GM23338 (cell line): ENCODE measurements at regions not wholly inside any gene's neighbourhood (a gene's known extent, or its start where the extent isn't known, plus 50 kb on each side); places are given as distances from the start of the nearest gene placed in this dataset.

Source experiments
- ATAC-seq: fragments of 200-7000 bp; cut with Tn5 transposase; 3 replicates; pipeline ENCODE4 v1.9.1; 2020
- DNase-seq: peaks from one replicate; pipeline ENCODE4 v3.0.0-alpha.2; 2015; ENCODE audit warnings: low spot score
- H2AFZ ChIP-seq: fragments of 200-600 bp; sonication (generic); 2 replicates; pipeline ENCODE4 v1.8.0; 2016; ENCODE audit warnings: antibody characterized with exemption, mild to moderate bottlenecking, moderate library complexity
- H3F3A ChIP-seq: fragments of 200-600 bp; sonication (generic); replicated peaks from 2 replicates; pipeline ENCODE4 v1.8.0; 2017; ENCODE audit warnings: antibody characterized with exemption, mixed run types, low read depth
- H3K27ac ChIP-seq: fragments of 200-600 bp; sonication (generic); 2 replicates; pipeline ENCODE4 v1.6.1; 2016; ENCODE audit warnings: low read depth
- H3K27me3 ChIP-seq: fragments of 200-600 bp; sonication (generic); 2 replicates; pipeline ENCODE4 v1.8.0; 2016; ENCODE audit warnings: mild to moderate bottlenecking, mixed run types, moderate library complexity; ENCODE audit not compliant: insufficient read depth
- H3K36me3 ChIP-seq: fragments of 200-600 bp; sonication (generic); 2 replicates; pipeline ENCODE4 v1.8.0; 2016; ENCODE audit warnings: mild to moderate bottlenecking; ENCODE audit not compliant: insufficient read depth
- H3K4me1 ChIP-seq: fragments of 200-600 bp; sonication (generic); 2 replicates; pipeline ENCODE4 v1.8.0; 2016; ENCODE audit warnings: mild to moderate bottlenecking, moderate library complexity; ENCODE audit not compliant: insufficient read depth
- H3K4me2 ChIP-seq: fragments of 200-600 bp; sonication (generic); 2 replicates; pipeline ENCODE4 v1.7.1; 2017; ENCODE audit warnings: mixed run types
- H3K4me3 ChIP-seq: fragments of 200-600 bp; sonication (generic); 2 replicates; pipeline ENCODE4 v1.6.1; 2016; ENCODE audit warnings: mixed run types
- H3K79me2 ChIP-seq: fragments of 200-600 bp; sonication (generic); replicated peaks from 2 replicates; pipeline ENCODE4 v1.8.0; 2017; ENCODE audit warnings: mild to moderate bottlenecking; ENCODE audit not compliant: insufficient read depth
- H3K9me2 ChIP-seq: fragments of 200-600 bp; sonication (generic); 2 replicates; pipeline ENCODE4 v1.8.0; 2017; ENCODE audit not compliant: insufficient read depth
- H4K20me1 ChIP-seq: fragments of 200-600 bp; sonication (generic); replicated peaks from 2 replicates; pipeline ENCODE4 v1.8.0; 2017; ENCODE audit warnings: mild to moderate bottlenecking; ENCODE audit not compliant: insufficient read depth
- H3K27ac Mint-ChIP-seq: 2 replicates; pipeline ENCODE4 v1.8.0; 2020; ENCODE audit warnings: inconsistent platforms, mild to moderate bottlenecking, moderate library complexity, mixed read lengths
- H3K27me3 Mint-ChIP-seq: 3 replicates; pipeline ENCODE4 v1.8.0; 2022; ENCODE audit warnings: low read depth, mild to moderate bottlenecking, moderate library complexity, mixed read lengths, inconsistent platforms; ENCODE audit not compliant: insufficient read depth, poor library complexity
- H3K36me3 Mint-ChIP-seq: 3 replicates; pipeline ENCODE4 v1.8.0; 2021; ENCODE audit warnings: low read depth, mild to moderate bottlenecking, inconsistent platforms, moderate library complexity, mixed read lengths
- H3K4me1 Mint-ChIP-seq: 3 replicates; pipeline ENCODE4 v1.8.0; 2020; ENCODE audit warnings: mild to moderate bottlenecking, inconsistent platforms, mixed read lengths
- H3K4me3 Mint-ChIP-seq: 3 replicates; pipeline ENCODE4 v1.8.0; 2021; ENCODE audit warnings: moderate library complexity, mild to moderate bottlenecking, inconsistent platforms, mixed read lengths
- H3K9me3 Mint-ChIP-seq: 3 replicates; pipeline ENCODE4 v1.8.0; 2020; ENCODE audit warnings: moderate library complexity, mild to moderate bottlenecking, inconsistent platforms, mixed read lengths
- CREB1 ChIP-seq: fragments of 250-450 bp; sonication (Bioruptor Pico); IDR thresholded peaks from 2 replicates; pipeline ENCODE4 v1.5.0; 2020; ENCODE audit warnings: low read depth, mild to moderate bottlenecking, moderate library complexity
- EZH2 ChIP-seq: fragments of 200-600 bp; sonication (generic); IDR thresholded peaks from one replicate; pipeline ENCODE4 v1.8.0; 2017; ENCODE audit warnings: antibody characterized with exemption, mild to moderate bottlenecking, low read depth; ENCODE audit not compliant: unreplicated experiment
- EZH2phosphoT487 ChIP-seq: fragments of 200-600 bp; sonication (generic); IDR thresholded peaks from one replicate; pipeline ENCODE4 v1.8.1; 2018; ENCODE audit warnings: antibody characterized with exemption; ENCODE audit not compliant: unreplicated experiment
- JUNB ChIP-seq: IDR thresholded peaks from one replicate; pipeline ENCODE4 v1.6.1; 2016; ENCODE audit warnings: antibody characterized with exemption; ENCODE audit not compliant: unreplicated experiment
- POLR2AphosphoS5 ChIP-seq: IDR thresholded peaks from 2 replicates; pipeline ENCODE4 v1.6.1; 2016; ENCODE audit warnings: antibody characterized with exemption, low read depth
- STAT1 ChIP-seq: IDR thresholded peaks from one replicate; pipeline ENCODE4 v1.6.1; 2016; ENCODE audit warnings: antibody characterized with exemption; ENCODE audit not compliant: unreplicated experiment
- ZNF114 ChIP-seq: fragments of 250-450 bp; sonication (Bioruptor Pico); IDR thresholded peaks from 2 replicates; pipeline ENCODE4 v1.5.0; 2020; ENCODE audit warnings: mild to moderate bottlenecking, moderate library complexity
- ZNF331 ChIP-seq: fragments of 250-450 bp; sonication (Bioruptor Pico); IDR thresholded peaks from 2 replicates; pipeline ENCODE4 v1.5.0; 2020; ENCODE audit warnings: low read depth, mild to moderate bottlenecking, moderate library complexity
- TF ChIP-seq, protein P1 (sequence below): fragments of 250-450 bp; sonication (Bioruptor Pico); IDR thresholded peaks from 2 replicates; pipeline ENCODE4 v1.5.0; 2020; ENCODE audit warnings: mild to moderate bottlenecking, moderate library complexity
- TF ChIP-seq, protein P2 (sequence below): IDR thresholded peaks from 2 replicates; pipeline ENCODE4 v1.6.1; 2016; ENCODE audit warnings: antibody characterized with exemption
- TF ChIP-seq, protein P3 (sequence below): IDR thresholded peaks from one replicate; pipeline ENCODE4 v1.6.1; 2018; ENCODE audit warnings: antibody characterized with exemption; ENCODE audit not compliant: unreplicated experiment
- TF ChIP-seq, protein P4 (sequence below), 2 experiments: fragments of 200-600 bp in 1 of 2; sonication (generic) in 1 of 2; conservative IDR thresholded peaks; 2 replicates each; pipeline versions ENCODE4 v1.5.1 to v1.6.1; 2016 to 2017; ENCODE audit warnings: antibody characterized with exemption in 2 of 2, low read depth in 2 of 2, mild to moderate bottlenecking in 2 of 2, moderate library complexity in 1 of 2

DNA sequence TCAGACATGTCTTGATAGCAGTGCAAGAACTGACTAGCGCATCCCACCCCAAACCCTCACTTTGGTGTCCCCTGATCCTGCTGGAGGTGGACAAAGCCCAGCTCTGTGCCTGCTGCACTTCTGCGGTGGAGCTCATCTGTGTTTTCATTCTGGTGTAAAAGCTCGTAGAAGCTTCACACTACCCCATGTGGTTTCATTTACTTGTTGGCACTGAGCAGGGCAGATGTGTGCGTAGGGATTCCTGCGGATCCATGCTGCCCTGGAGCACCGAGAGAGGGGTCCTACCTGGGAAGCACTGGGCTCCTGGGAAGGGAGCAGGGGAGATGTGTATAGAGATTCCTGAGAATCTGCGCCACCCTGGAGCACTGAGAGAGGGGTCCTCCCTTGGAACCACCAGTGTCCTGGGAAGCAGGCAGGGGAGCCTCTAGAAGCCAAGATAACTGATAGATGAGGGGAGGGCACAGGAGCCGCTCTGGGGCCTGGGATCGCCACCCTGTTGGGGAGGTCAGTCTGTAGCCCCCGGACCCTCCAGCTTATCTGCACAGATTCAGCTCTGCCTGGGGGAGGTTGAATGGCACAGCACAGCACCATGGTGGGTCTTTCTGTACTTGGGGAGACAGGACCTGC is 106.9 kb upstream of the OTOS start:
- H3K27me3 ChIP-seq, result no peaks in the 10 kb centered on the region
- no peak overlapping the region for H2AFZ ChIP-seq
- H3F3A ChIP-seq, result no peaks in the 10 kb centered on the region
- H3K4me2 ChIP-seq, result no peak overlapping the region
- TF ChIP-seq ZNF114 (CRISPR knock-in tag), result no peak
- no peak for TF ChIP-seq EZH2phosphoT487
- no peak for TF ChIP-seq ZNF331 (CRISPR knock-in tag)
- TF ChIP-seq EZH2, result no peak
- TF ChIP-seq JUNB, result no peak
- no peak for TF ChIP-seq STAT1
- TF ChIP-seq CREB1 (CRISPR knock-in tag), result no peak
- TF ChIP-seq, protein P1, sequence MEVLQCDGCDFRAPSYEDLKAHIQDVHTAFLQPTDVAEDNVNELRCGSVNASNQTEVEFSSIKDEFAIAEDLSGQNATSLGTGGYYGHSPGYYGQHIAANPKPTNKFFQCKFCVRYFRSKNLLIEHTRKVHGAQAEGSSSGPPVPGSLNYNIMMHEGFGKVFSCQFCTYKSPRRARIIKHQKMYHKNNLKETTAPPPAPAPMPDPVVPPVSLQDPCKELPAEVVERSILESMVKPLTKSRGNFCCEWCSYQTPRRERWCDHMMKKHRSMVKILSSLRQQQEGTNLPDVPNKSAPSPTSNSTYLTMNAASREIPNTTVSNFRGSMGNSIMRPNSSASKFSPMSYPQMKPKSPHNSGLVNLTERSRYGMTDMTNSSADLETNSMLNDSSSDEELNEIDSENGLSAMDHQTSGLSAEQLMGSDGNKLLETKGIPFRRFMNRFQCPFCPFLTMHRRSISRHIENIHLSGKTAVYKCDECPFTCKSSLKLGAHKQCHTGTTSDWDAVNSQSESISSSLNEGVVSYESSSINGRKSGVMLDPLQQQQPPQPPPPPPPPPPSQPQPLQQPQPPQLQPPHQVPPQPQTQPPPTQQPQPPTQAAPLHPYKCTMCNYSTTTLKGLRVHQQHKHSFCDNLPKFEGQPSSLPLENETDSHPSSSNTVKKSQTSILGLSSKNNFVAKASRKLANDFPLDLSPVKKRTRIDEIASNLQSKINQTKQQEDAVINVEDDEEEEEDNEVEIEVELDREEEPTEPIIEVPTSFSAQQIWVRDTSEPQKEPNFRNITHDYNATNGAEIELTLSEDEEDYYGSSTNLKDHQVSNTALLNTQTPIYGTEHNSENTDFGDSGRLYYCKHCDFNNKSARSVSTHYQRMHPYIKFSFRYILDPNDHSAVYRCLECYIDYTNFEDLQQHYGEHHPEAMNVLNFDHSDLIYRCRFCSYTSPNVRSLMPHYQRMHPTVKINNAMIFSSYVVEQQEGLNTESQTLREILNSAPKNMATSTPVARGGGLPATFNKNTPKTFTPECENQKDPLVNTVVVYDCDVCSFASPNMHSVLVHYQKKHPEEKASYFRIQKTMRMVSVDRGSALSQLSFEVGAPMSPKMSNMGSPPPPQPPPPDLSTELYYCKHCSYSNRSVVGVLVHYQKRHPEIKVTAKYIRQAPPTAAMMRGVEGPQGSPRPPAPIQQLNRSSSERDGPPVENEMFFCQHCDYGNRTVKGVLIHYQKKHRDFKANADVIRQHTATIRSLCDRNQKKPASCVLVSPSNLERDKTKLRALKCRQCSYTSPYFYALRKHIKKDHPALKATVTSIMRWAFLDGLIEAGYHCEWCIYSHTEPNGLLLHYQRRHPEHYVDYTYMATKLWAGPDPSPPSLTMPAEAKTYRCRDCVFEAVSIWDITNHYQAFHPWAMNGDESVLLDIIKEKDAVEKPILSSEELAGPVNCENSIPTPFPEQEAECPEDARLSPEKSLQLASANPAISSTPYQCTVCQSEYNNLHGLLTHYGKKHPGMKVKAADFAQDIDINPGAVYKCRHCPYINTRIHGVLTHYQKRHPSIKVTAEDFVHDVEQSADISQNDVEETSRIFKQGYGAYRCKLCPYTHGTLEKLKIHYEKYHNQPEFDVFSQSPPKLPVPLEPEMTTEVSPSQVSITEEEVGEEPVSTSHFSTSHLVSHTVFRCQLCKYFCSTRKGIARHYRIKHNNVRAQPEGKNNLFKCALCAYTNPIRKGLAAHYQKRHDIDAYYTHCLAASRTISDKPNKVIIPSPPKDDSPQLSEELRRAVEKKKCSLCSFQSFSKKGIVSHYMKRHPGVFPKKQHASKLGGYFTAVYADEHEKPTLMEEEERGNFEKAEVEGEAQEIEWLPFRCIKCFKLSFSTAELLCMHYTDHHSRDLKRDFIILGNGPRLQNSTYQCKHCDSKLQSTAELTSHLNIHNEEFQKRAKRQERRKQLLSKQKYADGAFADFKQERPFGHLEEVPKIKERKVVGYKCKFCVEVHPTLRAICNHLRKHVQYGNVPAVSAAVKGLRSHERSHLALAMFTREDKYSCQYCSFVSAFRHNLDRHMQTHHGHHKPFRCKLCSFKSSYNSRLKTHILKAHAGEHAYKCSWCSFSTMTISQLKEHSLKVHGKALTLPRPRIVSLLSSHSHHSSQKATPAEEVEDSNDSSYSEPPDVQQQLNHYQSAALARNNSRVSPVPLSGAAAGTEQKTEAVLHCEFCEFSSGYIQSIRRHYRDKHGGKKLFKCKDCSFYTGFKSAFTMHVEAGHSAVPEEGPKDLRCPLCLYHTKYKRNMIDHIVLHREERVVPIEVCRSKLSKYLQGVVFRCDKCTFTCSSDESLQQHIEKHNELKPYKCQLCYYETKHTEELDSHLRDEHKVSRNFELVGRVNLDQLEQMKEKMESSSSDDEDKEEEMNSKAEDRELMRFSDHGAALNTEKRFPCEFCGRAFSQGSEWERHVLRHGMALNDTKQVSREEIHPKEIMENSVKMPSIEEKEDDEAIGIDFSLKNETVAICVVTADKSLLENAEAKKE (CRISPR knock-in tag), result no peak
- TF ChIP-seq, protein P2, sequence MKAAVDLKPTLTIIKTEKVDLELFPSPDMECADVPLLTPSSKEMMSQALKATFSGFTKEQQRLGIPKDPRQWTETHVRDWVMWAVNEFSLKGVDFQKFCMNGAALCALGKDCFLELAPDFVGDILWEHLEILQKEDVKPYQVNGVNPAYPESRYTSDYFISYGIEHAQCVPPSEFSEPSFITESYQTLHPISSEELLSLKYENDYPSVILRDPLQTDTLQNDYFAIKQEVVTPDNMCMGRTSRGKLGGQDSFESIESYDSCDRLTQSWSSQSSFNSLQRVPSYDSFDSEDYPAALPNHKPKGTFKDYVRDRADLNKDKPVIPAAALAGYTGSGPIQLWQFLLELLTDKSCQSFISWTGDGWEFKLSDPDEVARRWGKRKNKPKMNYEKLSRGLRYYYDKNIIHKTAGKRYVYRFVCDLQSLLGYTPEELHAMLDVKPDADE, result no peak
- TF ChIP-seq, protein P3, sequence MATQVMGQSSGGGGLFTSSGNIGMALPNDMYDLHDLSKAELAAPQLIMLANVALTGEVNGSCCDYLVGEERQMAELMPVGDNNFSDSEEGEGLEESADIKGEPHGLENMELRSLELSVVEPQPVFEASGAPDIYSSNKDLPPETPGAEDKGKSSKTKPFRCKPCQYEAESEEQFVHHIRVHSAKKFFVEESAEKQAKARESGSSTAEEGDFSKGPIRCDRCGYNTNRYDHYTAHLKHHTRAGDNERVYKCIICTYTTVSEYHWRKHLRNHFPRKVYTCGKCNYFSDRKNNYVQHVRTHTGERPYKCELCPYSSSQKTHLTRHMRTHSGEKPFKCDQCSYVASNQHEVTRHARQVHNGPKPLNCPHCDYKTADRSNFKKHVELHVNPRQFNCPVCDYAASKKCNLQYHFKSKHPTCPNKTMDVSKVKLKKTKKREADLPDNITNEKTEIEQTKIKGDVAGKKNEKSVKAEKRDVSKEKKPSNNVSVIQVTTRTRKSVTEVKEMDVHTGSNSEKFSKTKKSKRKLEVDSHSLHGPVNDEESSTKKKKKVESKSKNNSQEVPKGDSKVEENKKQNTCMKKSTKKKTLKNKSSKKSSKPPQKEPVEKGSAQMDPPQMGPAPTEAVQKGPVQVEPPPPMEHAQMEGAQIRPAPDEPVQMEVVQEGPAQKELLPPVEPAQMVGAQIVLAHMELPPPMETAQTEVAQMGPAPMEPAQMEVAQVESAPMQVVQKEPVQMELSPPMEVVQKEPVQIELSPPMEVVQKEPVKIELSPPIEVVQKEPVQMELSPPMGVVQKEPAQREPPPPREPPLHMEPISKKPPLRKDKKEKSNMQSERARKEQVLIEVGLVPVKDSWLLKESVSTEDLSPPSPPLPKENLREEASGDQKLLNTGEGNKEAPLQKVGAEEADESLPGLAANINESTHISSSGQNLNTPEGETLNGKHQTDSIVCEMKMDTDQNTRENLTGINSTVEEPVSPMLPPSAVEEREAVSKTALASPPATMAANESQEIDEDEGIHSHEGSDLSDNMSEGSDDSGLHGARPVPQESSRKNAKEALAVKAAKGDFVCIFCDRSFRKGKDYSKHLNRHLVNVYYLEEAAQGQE, result no peak
- TF ChIP-seq, protein P4, sequence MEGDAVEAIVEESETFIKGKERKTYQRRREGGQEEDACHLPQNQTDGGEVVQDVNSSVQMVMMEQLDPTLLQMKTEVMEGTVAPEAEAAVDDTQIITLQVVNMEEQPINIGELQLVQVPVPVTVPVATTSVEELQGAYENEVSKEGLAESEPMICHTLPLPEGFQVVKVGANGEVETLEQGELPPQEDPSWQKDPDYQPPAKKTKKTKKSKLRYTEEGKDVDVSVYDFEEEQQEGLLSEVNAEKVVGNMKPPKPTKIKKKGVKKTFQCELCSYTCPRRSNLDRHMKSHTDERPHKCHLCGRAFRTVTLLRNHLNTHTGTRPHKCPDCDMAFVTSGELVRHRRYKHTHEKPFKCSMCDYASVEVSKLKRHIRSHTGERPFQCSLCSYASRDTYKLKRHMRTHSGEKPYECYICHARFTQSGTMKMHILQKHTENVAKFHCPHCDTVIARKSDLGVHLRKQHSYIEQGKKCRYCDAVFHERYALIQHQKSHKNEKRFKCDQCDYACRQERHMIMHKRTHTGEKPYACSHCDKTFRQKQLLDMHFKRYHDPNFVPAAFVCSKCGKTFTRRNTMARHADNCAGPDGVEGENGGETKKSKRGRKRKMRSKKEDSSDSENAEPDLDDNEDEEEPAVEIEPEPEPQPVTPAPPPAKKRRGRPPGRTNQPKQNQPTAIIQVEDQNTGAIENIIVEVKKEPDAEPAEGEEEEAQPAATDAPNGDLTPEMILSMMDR (conservative IDR thresholded peaks at IDR 0.05; ENCODE audit: low read depth in 2 of 2), result no peak
- no peak for TF ChIP-seq POLR2AphosphoS5
- Mint-ChIP-seq H3K27me3 (peaks cover 5% of the 10 kb centered on the region), H3K4me1 (peaks cover 3% of the 10 kb centered on the region), H3K9me3 (no peaks in the 10 kb centered on the region), H3K36me3 (no peaks in the 10 kb centered on the region), H3K27ac (no peak overlapping the region), H3K4me3 (no peak overlapping the region)
- ATAC-seq (no peak), DNase-seq (no peak)
- H3K27ac ChIP-seq, result no peak overlapping the region
- no peaks in the 10 kb centered on the region for H3K36me3 ChIP-seq
- H3K4me1 ChIP-seq, result no peaks in the 10 kb centered on the region
- no peak overlapping the region for H3K4me3 ChIP-seq
- H3K79me2 ChIP-seq, result no peaks in the 10 kb centered on the region
- H4K20me1 ChIP-seq, result no peaks in the 10 kb centered on the region
- H3K9me2 ChIP-seq, result peaks cover 3% of the 10 kb centered on the region; the same call in 1 of the 2 replicates
